ENCODE measurements at regions not wholly inside any gene's neighbourhood (a gene's known extent, or its start where the extent isn't known, plus 50 kb on each side); places are given as distances from the start of the nearest gene placed in this dataset.
"Not testable (repeated sequence)": the region's sequence is repeated elsewhere in the genome, so short reads cannot be mapped to it uniquely, and the experiment has no call there.

GRCh38 chr15:30688684-30689083, 62.8 kb downstream of the ARHGAP11B start:
- not testable (repeated sequence) for DNase-seq

- not testable (repeated sequence) for DNase-seq
Measured at GRCh38 chr15:30690153-30690552, 64.2 kb downstream of the ARHGAP11B start.

GRCh38 chr15:30695811-30696210, 69.9 kb downstream of the ARHGAP11B start:
- not testable (repeated sequence) for DNase-seq

DNA sequence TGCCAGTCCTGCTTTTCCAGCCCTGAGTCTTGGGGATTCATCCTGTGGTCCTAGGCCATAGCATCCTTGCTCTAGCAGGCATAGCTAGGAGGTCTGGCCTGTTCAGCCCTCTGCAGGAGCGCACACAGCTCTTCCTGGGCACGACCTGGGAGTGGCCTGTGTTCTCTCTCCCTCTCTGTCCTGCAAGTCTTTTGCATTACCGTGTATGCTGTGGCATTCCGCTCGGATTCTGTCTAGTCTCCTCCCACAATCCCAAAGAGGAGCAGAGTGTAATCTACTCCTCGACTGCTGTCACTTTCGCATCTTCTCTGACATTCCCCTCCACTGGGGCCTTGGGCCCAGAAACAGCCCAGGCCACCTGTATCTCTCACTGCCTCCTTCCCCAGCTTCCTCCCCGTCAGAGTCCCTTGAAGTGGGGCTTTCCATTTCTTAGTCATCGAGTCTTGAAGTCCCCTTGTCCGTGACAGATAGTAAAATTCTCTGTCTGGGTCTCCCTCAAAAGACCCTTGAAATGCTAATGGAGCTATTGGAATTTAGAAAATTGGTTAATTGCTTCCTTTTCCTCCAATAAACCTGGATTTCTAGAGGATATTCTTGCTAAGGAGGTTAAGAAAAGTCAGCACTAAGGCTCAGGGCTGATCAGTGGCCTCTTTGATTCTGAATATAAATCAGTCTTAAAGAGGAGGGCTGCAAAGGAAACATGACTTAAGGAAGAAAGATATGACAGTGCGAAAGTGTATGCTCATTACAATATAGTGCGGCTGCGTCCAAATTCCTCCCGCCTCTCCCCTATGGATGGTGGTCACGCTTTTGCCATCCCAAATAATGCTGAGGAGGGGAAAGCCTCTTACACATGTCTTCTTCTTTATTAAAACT, 70.7 kb downstream of the ARHGAP11B start:
- not testable (repeated sequence) for DNase-seq

DNA sequence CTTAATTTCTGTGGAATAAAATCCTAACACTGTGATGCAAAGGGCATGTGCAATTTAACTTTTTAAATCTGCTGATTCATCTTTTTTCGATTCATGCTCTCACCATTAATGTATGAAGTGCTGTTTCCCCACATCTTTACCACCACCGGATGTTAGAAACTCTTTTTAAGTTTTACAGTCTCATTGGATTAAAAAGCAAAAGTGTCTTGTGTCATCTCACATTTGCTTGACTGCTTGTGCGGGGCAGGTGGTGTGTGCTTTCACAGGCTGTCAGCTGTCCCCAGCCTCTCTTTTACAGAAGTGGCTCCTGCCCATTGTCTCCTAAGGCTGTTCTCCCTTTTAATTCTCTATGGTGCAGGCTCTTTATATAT, 71.4 kb downstream of the ARHGAP11B start:
- DNase-seq: not testable (repeated sequence)

- not testable (repeated sequence) for DNase-seq
Measured at GRCh38 chr15:30700006-30700597, 74.2 kb downstream of the ARHGAP11B start.

DNA sequence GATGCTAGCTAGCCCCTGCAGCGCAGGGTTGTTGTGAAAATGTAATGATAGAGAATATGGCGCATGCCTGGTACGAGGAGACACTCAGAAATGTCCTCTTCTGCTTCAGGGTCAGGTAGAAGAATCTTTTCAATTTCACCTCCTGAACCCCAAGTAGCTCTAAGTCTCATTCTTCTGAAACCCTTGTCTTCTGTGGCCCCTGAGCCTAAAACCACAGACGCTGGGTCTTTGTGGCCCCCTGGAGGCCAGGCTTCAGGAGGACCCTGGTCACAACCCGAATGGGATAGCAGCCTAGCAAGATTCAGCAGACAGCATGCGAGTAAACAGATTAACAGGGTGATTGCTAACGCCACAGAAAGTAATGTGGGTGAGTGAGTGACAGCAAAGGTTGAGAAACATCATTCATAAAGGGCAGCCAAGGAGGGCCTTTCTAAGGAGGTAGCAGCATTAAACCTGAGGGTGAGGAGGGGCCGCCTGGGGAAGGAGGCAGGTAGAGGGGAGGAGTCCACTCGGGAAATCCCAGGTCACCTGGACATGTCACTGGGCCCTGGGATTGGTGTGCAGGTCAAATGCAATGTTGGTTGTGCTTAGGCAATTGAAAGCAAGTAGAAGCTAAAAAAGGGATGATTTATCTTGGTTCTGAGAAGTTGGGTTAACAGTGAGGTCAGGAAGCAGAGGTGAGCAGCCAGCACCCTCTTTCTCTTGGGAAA, 82.2 kb downstream of the ARHGAP11B start:
- DNase-seq: not testable (repeated sequence)

DNA sequence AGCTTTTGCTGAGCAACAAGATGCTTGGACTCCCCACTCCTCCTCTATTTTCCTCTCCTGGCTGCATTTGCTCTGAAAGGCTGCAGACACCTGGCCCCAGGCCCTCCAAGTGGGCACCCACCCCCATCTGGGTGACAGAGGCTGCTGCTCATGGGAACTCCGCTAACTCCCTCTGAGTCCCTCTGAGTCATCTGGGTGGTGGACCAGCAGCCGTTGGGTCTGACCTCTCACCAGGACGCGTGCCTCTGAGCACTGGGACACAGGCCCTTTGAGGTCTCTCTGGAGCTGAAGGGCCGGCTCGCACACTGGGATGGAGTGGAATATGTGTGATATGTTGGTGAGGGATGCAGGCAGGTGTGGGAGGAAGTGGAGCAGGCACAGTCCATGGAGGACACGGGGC, 82.9 kb downstream of the ARHGAP11B start:
- not testable (repeated sequence) for DNase-seq

DNA sequence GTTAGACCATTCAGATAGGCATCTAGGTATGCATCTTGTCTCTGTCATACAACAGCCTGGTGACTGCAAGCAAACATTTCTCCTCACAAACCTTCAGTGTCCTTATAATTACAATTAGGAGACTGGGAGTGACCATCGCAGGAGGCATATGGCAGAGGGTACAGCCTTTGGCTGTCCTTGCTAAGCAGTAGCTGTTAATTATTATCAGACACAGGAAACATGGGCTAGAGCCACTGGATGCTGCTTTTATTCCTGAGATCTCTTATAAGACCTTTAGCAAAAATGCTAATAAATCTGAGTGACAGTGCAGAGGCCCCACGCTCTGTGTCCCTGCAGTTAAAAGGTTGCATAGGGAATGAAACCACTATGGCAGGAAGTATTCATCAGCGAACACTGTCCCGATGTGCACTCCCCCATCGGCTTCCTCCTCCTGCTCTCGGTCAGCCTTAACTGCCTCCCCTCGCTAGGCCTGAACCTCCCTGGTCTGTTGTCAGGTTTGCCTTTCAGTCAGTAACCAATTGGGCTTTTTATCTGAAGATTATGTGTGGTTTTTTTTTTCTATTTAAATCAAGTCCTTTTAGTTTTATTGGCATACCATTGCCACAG, 92.2 kb downstream of the ARHGAP11B start:
- DNase-seq: not testable (repeated sequence)

- DNase-seq: not testable (repeated sequence)
Measured at GRCh38 chr15:30719363-30719762, 93.4 kb downstream of the ARHGAP11B start.

GRCh38 chr15:30720825-30721224, 94.9 kb downstream of the ARHGAP11B start:
- DNase-seq: not testable (repeated sequence)

DNA sequence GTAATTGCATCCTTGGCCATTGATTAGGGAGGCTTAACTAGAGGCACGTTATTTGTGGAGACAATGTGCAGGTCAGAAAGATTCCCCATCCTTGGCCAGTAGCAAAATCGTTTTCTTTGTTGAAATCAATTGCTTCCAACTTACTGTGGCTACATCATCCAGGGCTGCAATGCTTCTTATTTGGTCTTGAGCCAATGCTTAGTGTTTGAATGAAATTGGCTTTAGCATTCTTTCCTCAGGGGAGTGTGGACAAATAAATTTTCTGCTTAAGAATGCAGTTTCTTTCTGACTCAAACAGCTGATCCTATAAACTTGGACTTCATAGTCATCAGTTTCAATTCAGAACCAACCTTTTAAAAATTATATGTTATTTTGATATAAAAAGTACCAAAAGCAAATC, 95.6 kb downstream of the ARHGAP11B start:
- DNase-seq: not testable (repeated sequence)

DNA sequence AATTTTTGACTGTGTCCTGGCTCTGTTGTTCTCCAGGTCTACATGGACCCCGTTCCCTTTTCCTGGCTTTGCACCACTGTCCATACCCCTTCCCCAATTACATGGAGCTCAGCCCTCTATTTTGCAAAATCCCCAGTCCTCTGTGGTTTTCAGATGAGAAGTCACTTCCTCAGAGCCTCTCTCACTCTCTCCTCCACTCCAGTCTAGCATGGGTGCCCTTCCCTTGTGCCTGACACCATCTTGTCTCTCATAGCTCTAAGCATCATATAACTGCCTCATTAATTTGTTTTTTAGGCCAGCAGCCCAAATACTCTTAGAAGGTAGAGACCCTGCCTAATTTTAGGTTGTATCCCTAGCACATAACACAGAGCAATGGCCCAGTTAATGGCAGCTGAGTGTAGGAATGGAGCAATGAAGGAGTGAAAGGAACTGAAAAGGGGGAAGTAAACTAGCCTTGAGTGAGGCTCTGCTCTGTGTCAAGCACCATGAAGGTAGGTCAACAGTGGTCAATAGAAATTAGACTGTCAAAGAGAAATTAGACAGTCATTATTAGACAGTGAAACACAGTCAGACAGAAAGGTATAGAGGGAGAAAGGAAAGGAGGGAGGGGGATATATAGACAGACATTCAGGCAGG, 97.7 kb downstream of the ARHGAP11B start:
- not testable (repeated sequence) for DNase-seq

- DNase-seq: not testable (repeated sequence)
Measured at GRCh38 chr15:30729880-30730590, 104.1 kb downstream of the ARHGAP11B start.

DNA sequence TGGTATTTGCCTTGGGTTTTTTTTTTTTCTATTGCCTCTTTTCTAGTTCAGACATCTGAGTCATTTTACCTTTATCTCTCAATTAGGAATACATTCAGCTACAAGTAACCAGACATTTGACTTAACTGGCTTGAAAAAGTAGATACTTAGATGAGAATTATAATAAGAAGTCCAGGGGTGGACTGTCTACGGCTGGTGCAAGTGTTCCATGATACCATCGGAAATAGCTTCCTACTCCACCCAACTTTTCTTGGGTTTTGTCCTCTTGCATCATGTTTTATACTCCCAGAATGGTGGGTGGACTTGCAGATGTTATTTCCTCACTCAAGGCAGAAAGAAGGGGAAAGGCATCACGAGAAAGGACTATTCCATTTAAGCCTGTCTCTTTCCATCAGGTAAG, 104.7 kb downstream of the ARHGAP11B start:
- DNase-seq: not testable (repeated sequence)

GRCh38 chr15:30732100-30732499, 106.2 kb downstream of the ARHGAP11B start:
- DNase-seq: not testable (repeated sequence)

GRCh38 chr15:30735884-30736564, 110.1 kb downstream of the ARHGAP11B start:
- DNase-seq: not testable (repeated sequence)

DNA sequence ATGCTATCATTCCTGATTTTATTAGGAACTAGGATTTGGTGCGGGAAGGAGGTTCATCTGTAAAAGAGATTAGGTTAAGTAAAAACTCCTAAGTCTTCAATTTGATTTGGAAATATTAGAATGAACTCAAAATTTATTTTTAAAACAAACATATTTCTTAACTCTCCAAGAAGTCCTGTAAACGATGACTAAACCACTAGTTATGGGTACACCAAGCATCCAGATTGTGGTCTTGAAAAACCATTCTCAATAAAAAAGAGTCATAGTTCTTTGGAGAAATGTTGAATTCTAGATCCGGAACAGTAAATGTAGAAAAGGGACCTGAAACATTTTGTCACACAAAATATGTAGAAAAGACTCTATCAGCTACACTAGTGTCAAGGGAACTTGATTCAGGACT, 116.9 kb downstream of the ARHGAP11B start:
- not testable (repeated sequence) for DNase-seq

DNA sequence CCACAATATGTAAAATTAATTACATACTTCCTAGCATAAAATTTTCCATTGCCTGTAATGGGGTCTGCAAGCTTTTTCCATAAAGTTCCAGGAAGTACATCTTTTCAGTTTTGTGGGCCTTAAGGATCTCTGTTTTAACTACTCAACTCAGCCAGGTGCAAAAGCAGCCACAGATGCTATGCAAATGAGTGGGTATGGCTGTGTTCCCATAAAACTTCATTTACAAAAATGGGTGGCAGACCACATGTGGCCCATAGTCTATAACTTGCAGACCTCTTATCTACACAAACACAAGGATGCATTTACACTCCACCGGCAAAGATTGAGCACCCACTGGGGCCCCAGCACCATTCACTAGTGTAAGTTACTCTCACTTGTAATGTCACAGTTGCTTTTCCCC, 123.1 kb downstream of the ARHGAP11B start:
- not testable (repeated sequence) for DNase-seq

- DNase-seq: not testable (repeated sequence)
Measured at GRCh38 chr15:30755036-30755687, 129.2 kb downstream of the ARHGAP11B start.

DNA sequence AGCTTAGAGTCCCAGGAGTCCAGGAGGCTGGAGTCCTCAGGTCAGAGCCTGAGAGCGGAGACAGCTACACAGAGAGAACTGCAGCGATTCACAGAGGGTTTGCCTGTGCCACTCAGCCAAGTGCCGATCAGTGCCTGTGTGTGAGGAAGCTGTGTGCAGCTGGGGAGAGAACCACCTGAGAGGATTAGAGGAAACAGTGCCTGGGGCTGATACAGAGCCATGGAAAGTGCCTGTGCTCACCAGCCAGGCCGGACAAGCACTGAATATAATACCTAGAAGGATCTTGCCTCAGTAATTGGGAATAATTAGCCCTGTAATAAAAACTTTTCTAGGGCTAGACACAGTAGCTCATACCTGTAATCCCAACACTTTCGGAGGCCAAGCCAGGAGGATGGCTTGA, 134.7 kb downstream of the ARHGAP11B start:
- DNase-seq: not testable (repeated sequence)

Measured in NCI-H524 (cell line).